HG03354 (cell line): ENCODE measurements at regions not wholly inside any gene's neighbourhood (a gene's known extent, or its start where the extent isn't known, plus 50 kb on each side); places are given as distances from the start of the nearest gene placed in this dataset.
"Not testable (repeated sequence)": the region's sequence is repeated elsewhere in the genome, so short reads cannot be mapped to it uniquely, and the experiment has no call there.

ENCODE experiments used
- ATAC-seq: cut with Tn5 transposase; IDR thresholded peaks from one replicate; pipeline ENCODE4 v1.9.1; 2021; ENCODE audit warnings: mild to moderate bottlenecking; ENCODE audit not compliant: unreplicated experiment, poor library complexity, severe bottlenecking

GRCh38 chr6:81630719-81631118, 121.8 kb downstream of the TENT5A start:
- ATAC-seq: no peak

GRCh38 chr6:81625216-81625615, 127.3 kb downstream of the TENT5A start:
- no peak for ATAC-seq

GRCh38 chr6:81624453-81624852, 128.0 kb downstream of the TENT5A start:
- ATAC-seq: no peak

- no peak for ATAC-seq
Observed at GRCh38 chr6:81623106-81623759, 129.2 kb downstream of the TENT5A start.

- ATAC-seq: no peak
Observed at GRCh38 chr6:81621816-81622395, 130.6 kb downstream of the TENT5A start.

- no peak for ATAC-seq
Observed at GRCh38 chr6:81614292-81614691, 138.2 kb downstream of the TENT5A start.

GRCh38 chr6:81613606-81614005, 138.9 kb downstream of the TENT5A start:
- ATAC-seq: no peak

- ATAC-seq: no peak
Observed at GRCh38 chr6:81612136-81612535, 140.3 kb downstream of the TENT5A start.

- no peak for ATAC-seq
Observed at GRCh38 chr6:81609736-81610135, 142.7 kb downstream of the TENT5A start.

GRCh38 chr6:81608776-81609175, 143.7 kb downstream of the TENT5A start:
- no peak for ATAC-seq

- no peak for ATAC-seq
Observed at GRCh38 chr6:81606965-81607381, 145.5 kb downstream of the TENT5A start.

GRCh38 chr6:81605526-81605925, 147.0 kb downstream of the TENT5A start:
- no peak for ATAC-seq

- no peak for ATAC-seq
Observed at GRCh38 chr6:81601918-81602317, 150.6 kb downstream of the TENT5A start.

- not testable (repeated sequence) for ATAC-seq
Observed at GRCh38 chr6:81600488-81600887, 152.0 kb downstream of the TENT5A start.

GRCh38 chr6:81594501-81594900, 158.0 kb downstream of the TENT5A start:
- ATAC-seq: no peak

- ATAC-seq: no peak
Observed at GRCh38 chr6:81590314-81590691, 162.2 kb downstream of the TENT5A start.

GRCh38 chr6:81589465-81590313, 162.8 kb downstream of the TENT5A start:
- ATAC-seq: no peak

- ATAC-seq: not testable (repeated sequence)
Observed at GRCh38 chr6:81585686-81586085, 166.8 kb downstream of the TENT5A start.

- not testable (repeated sequence) for ATAC-seq
Observed at GRCh38 chr6:81584156-81584555, 168.3 kb downstream of the TENT5A start.

- no peak for ATAC-seq
Observed at GRCh38 chr6:81575442-81575841, 177.0 kb downstream of the TENT5A start.

- no peak for ATAC-seq
Observed at GRCh38 chr6:81572020-81572419, 180.5 kb downstream of the TENT5A start.
